UCSD-AML1 (cell line): ENCODE measurements at regions not wholly inside any gene's neighbourhood (a gene's known extent, or its start where the extent isn't known, plus 50 kb on each side); places are given as distances from the start of the nearest gene placed in this dataset.
"Not testable (repeated sequence)": the region's sequence is repeated elsewhere in the genome, so short reads cannot be mapped to it uniquely, and the experiment has no call there.

Source experiments
- DNase-seq: peaks from one replicate; lab custom pipeline; 2025; ENCODE audit not compliant: unreplicated experiment; lab: John Stamatoyannopoulos, UW

DNA sequence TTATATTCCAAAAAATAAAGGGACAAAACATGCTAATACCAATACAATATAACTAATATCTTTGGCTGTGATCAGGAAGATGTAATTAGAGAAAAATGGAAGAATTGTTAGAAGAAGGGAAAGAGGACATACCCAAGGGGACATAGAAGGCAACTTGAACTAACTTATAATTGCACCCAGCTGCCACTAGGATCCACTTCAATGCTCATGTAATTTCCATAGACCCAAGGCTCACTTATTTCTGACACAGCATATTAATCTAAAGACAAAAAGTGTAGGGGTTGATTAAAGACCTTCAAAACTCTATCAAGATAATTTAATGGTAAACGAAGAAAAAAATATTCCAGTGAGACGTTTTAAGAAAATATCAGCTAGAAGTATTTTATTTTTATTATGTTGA is 396.0 kb upstream of the ADGRB3 start:
- DNase-seq, result no peak

DNA sequence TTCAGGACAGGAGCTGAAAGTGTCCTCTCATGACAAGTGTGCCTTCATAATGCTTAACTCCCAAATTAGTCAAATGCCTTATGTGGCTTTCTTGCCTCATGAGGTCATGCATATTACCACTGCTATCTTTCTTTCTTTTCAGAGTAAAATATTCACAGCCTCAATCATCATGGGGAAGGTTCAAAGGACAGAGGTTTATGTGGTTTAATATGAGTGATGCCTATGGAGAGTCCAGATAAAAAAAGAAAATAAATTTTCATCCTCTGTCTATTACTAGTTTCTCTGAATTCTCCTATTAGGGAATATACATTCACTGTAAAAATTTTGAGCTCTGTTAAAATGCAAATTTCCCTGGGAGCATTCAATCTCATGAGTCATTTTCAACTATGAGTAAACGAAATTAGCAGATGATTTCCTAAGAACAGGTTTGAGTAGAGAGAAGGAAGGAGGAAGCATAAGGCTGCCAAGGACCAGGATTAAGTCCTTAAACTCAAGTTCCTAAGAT is 396.9 kb upstream of the ADGRB3 start:
- DNase-seq, result no peak

DNA sequence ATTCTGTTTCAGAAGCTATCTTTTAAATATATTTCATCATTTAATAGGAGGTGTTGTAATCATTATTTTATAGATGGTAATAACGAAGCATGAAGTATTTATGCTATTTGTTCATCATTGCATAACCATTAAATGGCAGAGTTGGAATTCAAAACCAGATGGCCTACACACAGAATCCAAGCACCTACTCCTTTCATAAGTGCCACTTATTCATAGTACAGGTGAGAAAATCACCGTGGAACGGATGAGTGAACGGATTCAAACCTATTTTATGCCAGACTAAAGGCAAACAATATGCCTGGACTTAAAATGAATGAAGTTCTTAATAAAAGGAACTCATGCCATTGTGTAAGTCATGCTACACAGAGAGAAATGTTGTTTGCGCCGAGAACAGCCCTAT is 397.9 kb upstream of the ADGRB3 start:
- no peak for DNase-seq

DNA sequence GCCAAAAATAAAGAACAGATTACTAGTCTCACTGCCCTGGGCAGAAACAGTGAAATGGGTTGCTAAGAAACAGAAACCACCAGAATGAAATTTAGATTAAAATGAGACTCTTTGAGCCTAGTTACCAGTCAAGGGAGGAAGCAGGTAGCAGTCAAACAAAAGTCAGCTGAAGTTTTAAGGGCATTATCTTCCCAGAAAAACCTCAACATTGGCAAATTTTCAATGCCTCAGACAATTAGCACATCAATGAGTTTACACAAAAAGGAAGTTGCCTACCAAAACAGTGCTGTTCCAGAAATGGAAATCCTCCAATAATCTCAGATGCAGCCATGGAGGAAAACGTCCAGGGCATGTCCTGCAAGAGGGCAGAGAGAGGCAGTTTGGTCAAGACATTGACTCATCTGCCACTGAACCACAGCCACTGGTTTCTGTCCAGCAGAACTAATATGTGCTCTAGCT is 399.7 kb upstream of the ADGRB3 start:
- DNase-seq, result no peak

- no peak for DNase-seq
Observed at GRCh38 chr6:68233623-68234022, 401.5 kb upstream of the ADGRB3 start.

GRCh38 chr6:68229566-68229965 is 405.5 kb upstream of the ADGRB3 start:
- no peak for DNase-seq

GRCh38 chr6:68226460-68226859 is 408.6 kb upstream of the ADGRB3 start:
- DNase-seq, result no peak

DNA sequence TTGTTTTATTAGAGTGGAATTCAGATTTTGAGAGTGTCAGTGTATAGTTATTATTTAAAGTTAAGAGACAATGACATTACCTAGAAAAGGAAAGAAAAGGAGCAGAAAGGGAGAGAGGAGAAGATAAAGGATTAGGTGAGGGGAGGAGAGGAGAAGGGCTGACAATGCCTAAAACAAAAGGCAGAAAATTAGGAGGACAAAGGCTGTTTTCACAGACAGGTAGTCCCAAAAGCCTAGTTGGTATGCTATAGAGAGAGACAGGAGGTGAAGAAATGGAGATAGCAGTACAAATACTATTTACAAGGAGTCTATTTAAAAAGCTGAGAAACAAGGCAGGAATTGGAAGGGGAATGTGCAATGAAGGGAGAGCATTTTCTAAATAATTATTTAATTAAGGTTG is 409.4 kb upstream of the ADGRB3 start:
- no peak for DNase-seq

- DNase-seq, result no peak
Observed at GRCh38 chr6:68211242-68211795, 423.8 kb upstream of the ADGRB3 start.

DNA sequence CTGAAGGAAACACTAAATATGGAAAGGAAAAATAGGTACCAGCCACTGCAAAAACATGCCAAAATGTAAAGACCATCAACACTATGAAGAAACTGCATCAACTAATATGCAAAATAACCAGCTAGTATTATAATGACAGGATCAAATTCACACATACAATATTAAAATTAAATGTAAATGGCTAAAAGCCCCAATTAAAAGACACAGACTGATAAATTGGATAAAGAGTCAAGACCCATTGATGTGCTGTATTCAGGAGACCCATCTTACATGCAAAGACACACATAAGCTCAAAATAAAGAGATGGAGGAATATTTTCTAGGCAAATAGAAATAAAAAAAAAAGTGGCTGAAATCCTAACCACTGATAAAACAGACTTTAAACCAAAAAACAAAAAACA is 427.5 kb upstream of the ADGRB3 start:
- not testable (repeated sequence) for DNase-seq

DNA sequence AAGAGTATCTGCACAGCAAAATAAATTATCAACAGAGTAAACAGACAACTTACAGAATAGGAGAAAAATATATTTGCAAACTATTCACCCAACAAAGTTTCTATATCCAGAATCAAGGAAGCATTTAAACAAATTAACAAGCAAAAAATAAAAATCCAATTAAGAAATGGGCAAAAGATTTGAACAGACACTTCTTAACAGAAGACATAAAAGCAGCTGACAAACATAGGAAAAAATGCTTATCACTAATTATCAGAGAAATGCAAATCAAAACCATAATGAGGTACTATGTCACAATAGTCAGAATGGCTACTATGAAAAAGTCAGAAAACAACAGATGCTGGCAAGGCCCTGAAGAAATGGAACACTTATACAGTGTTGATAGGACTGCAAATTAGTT is 434.2 kb upstream of the ADGRB3 start:
- DNase-seq, result no peak

- DNase-seq, result no peak
Observed at GRCh38 chr6:68197356-68197755, 437.7 kb upstream of the ADGRB3 start.

GRCh38 chr6:68196645-68197044 is 438.4 kb upstream of the ADGRB3 start:
- DNase-seq, result no peak

- DNase-seq, result not testable (repeated sequence)
Observed at GRCh38 chr6:68195753-68196152, 439.3 kb upstream of the ADGRB3 start.

- no peak for DNase-seq
Observed at GRCh38 chr6:68194846-68195478, 440.1 kb upstream of the ADGRB3 start.

GRCh38 chr6:68192988-68193387 is 442.1 kb upstream of the ADGRB3 start:
- DNase-seq, result no peak

- no peak for DNase-seq
Observed at GRCh38 chr6:68189217-68189815, 445.8 kb upstream of the ADGRB3 start.

GRCh38 chr6:68186870-68187269 is 448.2 kb upstream of the ADGRB3 start:
- no peak for DNase-seq

DNA sequence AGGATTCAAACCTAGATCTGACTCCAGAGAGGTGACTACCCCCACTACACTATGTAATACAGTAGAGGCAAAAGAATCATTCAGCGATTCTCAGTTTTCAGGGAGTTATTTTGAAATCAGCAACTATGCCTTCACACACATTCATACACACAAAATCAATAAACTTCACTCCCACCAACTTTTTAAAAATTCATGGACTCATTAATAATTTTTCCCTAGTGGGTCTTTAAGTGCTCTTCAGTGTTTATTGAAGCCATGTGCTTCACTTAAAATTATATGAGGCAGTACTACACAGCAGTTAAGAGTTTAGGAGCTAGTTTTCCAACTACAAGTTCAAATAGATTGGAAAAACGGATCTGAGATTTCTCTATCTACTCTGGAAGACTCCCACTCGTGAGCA is 452.7 kb upstream of the ADGRB3 start:
- DNase-seq, result no peak

DNA sequence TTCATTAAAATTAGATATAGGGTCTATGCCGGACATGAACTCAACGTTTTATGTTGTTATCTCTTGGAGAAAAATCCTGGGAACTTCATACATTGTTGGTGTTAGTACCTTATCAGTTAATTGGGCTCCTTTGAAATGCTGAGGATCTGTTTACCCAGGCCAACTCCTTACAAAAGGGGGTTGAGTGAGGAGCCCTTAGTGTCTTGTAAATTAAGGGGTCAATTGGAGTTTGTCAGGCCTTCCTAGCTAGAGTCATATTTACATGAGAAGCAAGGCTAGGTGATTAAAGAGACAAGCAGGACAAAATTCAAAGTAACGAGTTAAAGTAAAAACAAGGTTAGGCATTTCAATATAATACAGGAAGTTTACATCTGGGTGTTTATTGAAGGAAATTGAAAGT is 454.1 kb upstream of the ADGRB3 start:
- DNase-seq, result not testable (repeated sequence)

DNA sequence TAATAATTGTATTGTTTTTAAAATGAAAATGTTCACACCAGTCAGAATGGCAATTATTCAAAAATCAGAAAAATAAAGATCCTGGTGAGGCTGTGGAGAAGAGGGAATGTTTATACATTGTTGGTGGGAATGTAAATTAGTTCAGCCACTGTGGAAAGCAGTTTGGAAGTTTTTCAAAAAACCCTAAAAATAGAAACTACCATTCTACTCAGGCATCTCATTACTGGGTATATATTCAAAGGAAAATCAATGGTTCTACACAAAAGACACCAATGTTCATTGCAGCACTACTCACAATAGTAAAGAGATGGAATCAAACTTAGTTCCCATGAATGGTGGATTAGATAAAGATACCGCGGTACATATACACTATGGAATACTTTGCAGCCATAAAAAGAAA is 461.5 kb upstream of the ADGRB3 start:
- DNase-seq, result no peak

DNA sequence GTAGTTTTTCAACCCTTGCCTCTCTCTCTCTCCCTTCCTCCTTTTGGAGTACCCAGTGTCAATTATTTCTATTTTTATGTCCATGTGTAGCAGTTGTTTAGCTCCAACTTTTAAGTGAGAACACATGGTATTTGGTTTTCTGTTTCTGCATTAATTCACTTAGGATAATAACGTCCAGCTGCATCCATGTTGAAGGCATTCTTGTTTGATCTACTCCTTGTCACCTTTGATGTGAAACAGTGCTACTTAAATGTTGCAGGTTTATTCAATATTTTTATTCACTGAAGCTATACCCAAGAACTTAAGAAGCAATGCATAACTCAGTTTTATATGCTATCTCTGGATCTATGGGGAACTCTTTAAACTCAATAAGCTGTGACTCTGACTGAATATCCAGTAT is 465.2 kb upstream of the ADGRB3 start:
- DNase-seq, result no peak

GRCh38 chr6:68167604-68168003 is 467.5 kb upstream of the ADGRB3 start:
- DNase-seq, result no peak
